GM12872 (cell line): ENCODE measurements at regions not wholly inside any gene's neighbourhood (a gene's known extent, or its start where the extent isn't known, plus 50 kb on each side); places are given as distances from the start of the nearest gene placed in this dataset.

Experiments
- TF ChIP-seq, protein P1 (sequence below): IDR thresholded peaks from 3 replicates; pipeline ENCODE4 v1.5.1; 2011; ENCODE audit warnings: low read depth, mild to moderate bottlenecking, low read length, moderate library complexity; ENCODE audit not compliant: insufficient read depth

DNA sequence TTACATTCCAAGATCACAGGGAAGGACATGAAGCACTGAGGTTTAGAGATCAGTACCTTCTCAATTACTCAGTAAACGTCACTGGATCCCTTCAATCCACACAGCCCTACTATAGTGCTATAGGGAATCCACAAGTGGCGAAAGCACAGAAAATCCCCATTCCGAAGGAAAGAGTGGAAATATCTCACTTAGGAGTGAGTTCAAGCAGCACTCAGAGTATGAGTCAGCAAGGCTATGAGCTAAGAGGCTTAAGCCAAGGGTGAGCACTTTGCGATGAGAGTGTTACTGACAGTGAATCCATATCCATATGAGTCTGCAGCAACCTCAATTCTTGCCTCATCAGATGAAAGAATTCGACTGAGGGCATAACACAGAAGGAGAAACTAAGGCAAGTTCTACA, 165.1 kb downstream of the VSIG4 start:
- TF ChIP-seq, protein P1, sequence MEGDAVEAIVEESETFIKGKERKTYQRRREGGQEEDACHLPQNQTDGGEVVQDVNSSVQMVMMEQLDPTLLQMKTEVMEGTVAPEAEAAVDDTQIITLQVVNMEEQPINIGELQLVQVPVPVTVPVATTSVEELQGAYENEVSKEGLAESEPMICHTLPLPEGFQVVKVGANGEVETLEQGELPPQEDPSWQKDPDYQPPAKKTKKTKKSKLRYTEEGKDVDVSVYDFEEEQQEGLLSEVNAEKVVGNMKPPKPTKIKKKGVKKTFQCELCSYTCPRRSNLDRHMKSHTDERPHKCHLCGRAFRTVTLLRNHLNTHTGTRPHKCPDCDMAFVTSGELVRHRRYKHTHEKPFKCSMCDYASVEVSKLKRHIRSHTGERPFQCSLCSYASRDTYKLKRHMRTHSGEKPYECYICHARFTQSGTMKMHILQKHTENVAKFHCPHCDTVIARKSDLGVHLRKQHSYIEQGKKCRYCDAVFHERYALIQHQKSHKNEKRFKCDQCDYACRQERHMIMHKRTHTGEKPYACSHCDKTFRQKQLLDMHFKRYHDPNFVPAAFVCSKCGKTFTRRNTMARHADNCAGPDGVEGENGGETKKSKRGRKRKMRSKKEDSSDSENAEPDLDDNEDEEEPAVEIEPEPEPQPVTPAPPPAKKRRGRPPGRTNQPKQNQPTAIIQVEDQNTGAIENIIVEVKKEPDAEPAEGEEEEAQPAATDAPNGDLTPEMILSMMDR = no peak

DNA sequence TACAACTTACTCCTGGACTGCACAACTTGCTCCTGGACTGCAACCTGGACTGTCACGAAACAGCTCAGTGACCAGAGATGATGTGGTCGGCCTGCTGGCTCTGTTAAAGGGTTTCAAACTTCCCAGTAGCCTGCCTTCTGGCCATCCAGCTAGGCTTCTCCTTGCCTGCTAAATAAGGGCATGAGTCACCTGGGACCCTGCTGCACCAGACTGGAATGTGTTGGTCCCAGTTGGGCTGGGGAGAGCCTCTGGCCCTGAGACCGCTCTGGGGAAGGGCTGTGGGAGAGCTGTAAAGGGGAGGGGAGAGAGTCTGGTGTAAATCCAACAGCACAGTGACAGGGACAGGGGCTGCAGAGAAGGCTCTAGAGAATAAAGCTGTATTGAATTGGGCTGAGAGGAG, 165.8 kb downstream of the VSIG4 start:
- TF ChIP-seq, protein P1 = no peak

DNA sequence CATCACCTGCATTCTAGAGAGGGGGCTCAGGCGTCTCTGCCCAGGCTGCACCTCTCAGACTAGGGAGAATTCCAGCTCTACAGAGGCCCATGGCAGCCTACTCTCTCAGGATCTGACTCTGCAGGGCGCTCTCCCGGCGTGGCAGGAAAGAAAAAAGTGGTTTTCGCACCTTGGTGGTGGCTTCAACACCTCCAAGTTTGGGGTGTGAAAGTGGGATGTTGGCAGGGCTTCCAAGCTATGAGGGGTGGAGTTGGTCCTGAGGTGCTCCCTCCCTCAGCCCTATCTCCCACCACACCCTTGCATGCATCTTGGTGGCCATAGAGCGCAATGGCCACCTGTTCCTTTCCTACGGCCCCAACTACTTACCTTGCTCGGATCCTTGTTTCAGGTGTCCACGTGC, 166.5 kb downstream of the VSIG4 start:
- TF ChIP-seq, protein P1 = no peak

DNA sequence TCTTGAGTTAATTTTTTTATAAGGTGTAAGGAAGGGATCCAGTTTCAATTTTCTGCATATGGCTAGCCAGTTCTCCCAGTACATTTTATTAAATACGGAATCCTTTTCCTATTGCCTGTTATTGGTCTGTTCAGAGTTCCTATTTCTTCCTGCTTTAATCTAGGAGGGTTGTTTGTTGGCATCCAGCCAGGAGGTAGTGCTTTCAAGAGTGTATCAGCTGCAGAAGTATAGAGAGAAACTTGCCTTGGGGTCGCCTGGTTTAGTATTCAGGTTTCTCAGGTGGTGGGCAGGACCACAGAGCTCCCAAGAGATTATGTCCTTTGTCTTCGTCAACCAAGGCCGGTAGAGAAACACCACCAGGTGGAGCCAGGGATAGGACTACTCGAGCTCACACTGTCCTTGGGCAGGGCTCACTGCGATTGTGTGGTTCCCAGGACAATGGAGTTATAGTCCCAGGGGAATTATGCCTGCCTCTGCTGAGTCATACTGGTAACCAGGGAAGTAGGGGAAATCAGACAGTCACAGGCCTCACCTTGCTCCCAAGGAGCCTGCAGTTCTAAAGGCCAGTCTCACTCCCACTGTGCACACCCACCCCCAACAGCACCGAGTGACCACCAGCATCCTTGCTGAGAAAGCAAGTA, 168.1 kb downstream of the VSIG4 start:
- TF ChIP-seq, protein P1 = peak; percentile 33; the same call in 1 of the 3 replicates

DNA sequence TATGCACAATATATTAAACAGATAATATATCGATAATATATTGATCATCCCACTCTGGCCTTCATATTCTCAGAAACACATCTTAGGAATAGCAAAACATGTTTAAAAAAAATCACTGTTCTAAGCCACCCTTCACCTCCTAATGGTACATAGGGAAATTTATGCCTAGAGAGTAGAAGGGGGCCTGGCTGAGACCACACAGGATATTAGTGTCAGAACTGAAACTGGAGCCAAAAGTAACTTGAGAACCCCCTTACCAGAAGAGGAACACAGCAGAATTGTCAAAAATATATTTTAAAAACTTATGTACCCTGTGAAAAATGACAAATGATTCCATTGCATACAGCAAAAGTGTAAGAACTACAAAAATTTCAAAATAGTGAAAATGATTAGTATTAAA, 173.1 kb downstream of the VSIG4 start:
- TF ChIP-seq, protein P1 = no peak

DNA sequence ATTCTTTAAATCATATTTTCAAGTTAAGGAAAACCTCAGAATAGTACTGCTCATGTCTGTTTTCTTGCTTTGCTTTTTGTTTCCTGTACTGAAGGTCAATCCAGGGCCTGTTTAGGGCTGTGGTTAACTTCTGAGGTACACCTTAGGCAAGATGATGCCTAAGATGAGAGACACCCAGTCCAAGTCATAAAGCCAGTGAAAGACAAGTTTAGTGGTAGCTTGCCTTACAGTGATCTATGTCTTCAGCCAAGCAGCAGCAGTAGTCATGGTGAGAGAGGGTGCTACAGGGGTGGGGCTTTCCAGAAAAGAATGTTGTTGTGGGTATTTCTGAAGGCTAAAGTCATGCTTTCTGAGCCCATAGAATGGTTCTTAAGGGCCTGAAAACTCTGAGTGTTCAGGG, 173.7 kb downstream of the VSIG4 start:
- TF ChIP-seq, protein P1 = no peak

DNA sequence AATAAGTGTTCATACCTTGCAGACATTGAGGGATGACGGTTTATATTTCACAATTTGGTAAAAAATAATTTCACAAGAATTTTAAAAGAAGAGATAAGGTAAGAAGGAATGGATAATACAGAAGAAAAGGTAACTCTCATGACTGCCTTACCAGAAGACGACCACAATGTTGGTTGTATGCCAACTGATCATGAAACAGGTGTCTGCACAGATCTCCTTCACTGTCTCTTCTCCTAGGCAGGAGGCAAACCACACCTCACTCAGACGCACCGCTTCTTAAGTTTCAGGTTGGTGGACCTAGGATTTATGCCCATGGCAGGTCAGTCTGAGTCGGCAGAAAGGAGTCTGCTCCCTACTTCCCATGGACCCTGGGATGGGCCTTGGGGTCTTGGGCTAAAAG, 177.2 kb downstream of the VSIG4 start:
- TF ChIP-seq, protein P1 = no peak
